K562 (cell line): ENCODE measurements at regions not wholly inside any gene's neighbourhood (a gene's known extent, or its start where the extent isn't known, plus 50 kb on each side); places are given as distances from the start of the nearest gene placed in this dataset.

Experiments
- AFF4 ChIP-seq: sonication (generic); formaldehyde crosslinking; IDR thresholded peaks from 2 replicates; pipeline ENCODE4 v1.8.0; 2023; ENCODE audit warnings: mild to moderate bottlenecking, missing genetic modification reagents
- ASH1L ChIP-seq: fragments of 450-650 bp; IDR thresholded peaks from 2 replicates; pipeline ENCODE4 v1.6.1; 2018; ENCODE audit warnings: borderline replicate concordance, mild to moderate bottlenecking, low read depth; ENCODE audit not compliant: partially characterized antibody
- ATF6 ChIP-seq: sonication (generic); formaldehyde crosslinking; IDR thresholded peaks from 2 replicates; pipeline ENCODE4 v1.4.0; 2020; ENCODE audit warnings: mild to moderate bottlenecking, missing genetic modification reagents
- ELF2 ChIP-seq: fragments of 250-450 bp; sonication (Bioruptor Pico); IDR thresholded peaks from 2 replicates; pipeline ENCODE4 v1.5.0; 2021; ENCODE audit warnings: mild to moderate bottlenecking
- JUN ChIP-seq, 2 experiments: sonication (generic) in 1 of 2; formaldehyde crosslinking in 1 of 2; IDR thresholded peaks; 2 replicates each; pipeline versions ENCODE4 v1.6.1 to v1.8.0; 2012 to 2022; ENCODE audit warnings: borderline replicate concordance in 2 of 2, mild to moderate bottlenecking in 2 of 2, improper control_type of control experiment in 1 of 2, low read depth in 1 of 2, low read length in 1 of 2, missing genetic modification reagents in 1 of 2
- MYC ChIP-seq, 2 experiments: fragments of 250-450 bp in 1 of 2; sonication (Bioruptor Pico) in 1 of 2; IDR thresholded peaks; 2 replicates each; pipeline versions ENCODE4 v1.5.1 to v1.6.1; 2012 to 2021; ENCODE audit warnings: low read depth in 2 of 2, borderline replicate concordance in 1 of 2, improper control_type of control experiment in 1 of 2, low read length in 1 of 2, mild to moderate bottlenecking in 1 of 2, moderate library complexity in 1 of 2
- PRDM10 ChIP-seq: fragments of 450-650 bp; IDR thresholded peaks from 2 replicates; pipeline ENCODE4 v1.6.1; 2018; ENCODE audit not compliant: partially characterized antibody
- SIN3B ChIP-seq: fragments of 450-650 bp; IDR thresholded peaks from 2 replicates; pipeline ENCODE4 v1.6.1; 2017; ENCODE audit warnings: low read depth, mild to moderate bottlenecking, moderate library complexity
- SOX6 ChIP-seq: fragments of 450-650 bp; IDR thresholded peaks from 2 replicates; pipeline ENCODE4 v1.6.1; 2014; ENCODE audit warnings: mild to moderate bottlenecking

- TF ChIP-seq ELF2 (CRISPR knock-in tag) (no peak), PRDM10 (no peak), ATF6 (CRISPR knock-in tag) (no peak), JUN (IDR thresholded peaks at IDR 0.05; ENCODE audit: borderline replicate concordance, low read depth, low read length) (no peak), JUN (CRISPR knock-in tag; IDR thresholded peaks at IDR 0.05; ENCODE audit: borderline replicate concordance) (no peak), ASH1L (no peak), MYC (IDR thresholded peaks at IDR 0.05; ENCODE audit: low read depth, low read length) (no peak), MYC (CRISPR knock-in tag; IDR thresholded peaks at IDR 0.05; ENCODE audit: borderline replicate concordance, low read depth) (no peak), SOX6 (no peak), AFF4 (CRISPR knock-in tag) (no peak), SIN3B (no peak)
Observed at GRCh38 chr10:56856569-56856968, 495.5 kb upstream of the ZWINT start.
